NCI-H748 (cell line): ENCODE measurements at regions not wholly inside any gene's neighbourhood (a gene's known extent, or its start where the extent isn't known, plus 50 kb on each side); places are given as distances from the start of the nearest gene placed in this dataset.
A peak's percentile ranks its signal among the peaks of the same experiment; 100 is the strongest.
"Not testable (repeated sequence)": the region's sequence is repeated elsewhere in the genome, so short reads cannot be mapped to it uniquely, and the experiment has no call there.

Source experiments
- DNase-seq: peaks from one replicate; lab custom pipeline; 2025; ENCODE audit not compliant: unreplicated experiment; lab: John Stamatoyannopoulos, UW

DNA sequence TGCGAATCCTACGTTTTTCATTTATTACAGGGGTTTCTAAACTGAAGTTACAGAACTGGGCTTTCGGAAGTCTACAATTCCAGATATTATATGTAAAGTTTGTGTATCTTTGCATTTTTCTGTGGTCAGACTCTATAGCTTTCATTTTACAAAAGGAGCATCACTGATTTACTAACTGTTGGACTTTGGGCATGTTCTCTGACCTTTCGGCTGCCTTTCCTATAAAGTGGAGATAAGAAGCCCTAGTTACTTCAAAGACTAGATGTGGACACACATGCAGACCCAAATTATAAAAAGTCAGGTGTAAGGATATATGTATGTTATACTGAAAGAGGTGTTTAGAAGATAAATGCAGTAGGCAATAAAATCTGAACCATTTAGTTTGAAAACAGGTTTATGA is 126.6 kb upstream of the PRKCQ start:
- no peak for DNase-seq

DNA sequence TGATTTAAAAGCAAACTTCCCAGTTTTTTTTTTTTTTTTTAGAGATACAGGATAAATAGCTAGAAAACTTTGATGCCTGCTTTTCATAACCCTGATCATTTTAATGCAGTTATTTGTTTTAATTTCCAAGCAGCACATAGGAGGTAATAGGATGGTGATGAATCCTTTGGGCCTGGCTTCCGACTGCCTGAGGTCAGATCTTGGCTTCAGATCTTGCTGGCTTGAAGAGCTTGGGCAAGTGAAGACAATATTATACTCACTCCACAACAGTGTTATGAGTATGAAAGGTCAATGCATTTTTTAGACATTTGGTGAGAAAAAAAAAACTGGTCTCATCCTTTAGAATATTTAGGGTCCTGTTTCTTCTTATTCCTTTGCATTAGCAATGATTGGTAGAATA is 124.8 kb upstream of the PRKCQ start:
- no peak for DNase-seq

DNA sequence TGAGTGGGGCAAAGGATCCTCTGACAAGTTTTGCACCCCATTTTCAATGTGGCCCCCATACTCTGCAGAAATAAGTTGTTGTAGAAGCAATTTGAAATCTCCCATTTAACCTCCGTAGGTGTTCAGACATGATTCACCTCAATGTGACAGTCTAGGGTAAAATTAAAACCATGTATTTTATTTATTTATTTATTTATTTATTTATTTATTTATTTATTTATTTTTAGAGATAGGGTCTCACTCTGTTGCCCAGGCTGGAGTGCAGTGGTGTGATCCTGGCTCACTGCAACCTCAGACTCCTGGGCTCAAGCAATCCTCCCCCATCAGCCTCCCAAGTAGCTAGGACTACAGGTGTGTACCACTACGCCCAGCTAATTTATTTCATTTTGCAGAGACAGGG is 122.8 kb upstream of the PRKCQ start:
- not testable (repeated sequence) for DNase-seq

GRCh38 chr10:6702030-6702429 is 122.0 kb upstream of the PRKCQ start:
- no peak for DNase-seq

DNA sequence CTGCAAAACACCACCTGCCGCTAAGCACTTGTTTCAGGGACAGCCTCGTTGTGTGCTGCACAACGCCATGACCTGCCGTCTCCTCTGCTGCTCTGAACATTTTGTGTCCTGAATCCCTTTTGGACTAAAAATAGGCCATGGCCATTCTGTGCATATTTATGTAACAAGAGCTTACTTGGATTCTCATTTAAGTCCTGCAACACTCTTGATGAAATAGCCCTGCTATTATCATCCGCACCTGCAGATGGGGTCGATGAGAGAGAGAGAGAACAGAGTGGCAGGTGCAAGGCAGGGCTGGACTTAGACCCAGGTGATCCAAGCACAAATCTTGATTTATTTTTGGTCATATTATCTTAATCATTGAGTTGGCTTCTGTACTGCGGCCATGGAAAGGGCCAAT is 121.2 kb upstream of the PRKCQ start:
- DNase-seq: peak; percentile 11

- no peak for DNase-seq
Observed at GRCh38 chr10:6700066-6700465, 120.0 kb upstream of the PRKCQ start.

DNA sequence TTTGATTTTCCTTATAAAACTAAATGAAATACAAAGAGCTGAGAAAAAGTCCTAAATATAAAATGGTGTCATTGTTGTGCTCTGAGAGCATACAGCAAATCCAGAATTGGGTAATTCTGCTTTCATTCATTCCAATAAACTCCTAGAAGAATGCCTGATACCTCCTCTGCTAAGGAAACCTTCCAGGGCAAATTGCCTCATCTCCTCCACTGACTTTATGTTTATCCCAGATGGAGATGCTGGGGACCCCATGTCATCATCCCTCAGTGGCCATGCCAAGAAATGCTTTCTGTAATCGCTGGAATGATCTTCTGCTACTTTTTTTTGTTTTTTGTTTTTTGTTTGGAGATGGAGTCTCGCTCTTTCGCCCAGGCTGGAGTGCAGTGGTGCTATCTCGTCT is 119.3 kb upstream of the PRKCQ start:
- no peak for DNase-seq

DNA sequence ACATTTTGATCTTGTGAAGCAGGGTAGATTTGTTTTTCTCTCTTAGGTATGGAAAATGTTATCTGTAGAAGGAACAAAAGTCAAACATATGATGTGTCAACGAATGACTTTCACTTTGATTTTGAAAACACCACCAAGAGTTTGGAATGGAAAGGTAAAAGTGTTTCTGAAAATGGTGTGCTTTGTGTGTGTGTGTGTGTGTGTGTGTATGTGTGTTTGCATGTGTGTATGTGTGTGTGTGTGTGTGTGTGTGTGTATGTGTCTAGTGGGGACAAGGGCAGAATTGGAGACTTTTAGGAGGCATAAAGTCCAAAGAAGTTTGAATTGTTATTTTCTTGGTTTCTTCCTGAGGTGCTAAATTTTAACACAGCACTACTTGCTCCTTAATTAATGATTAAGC is 115.4 kb upstream of the PRKCQ start:
- no peak for DNase-seq

- no peak for DNase-seq
Observed at GRCh38 chr10:6694447-6695140, 114.5 kb upstream of the PRKCQ start.

GRCh38 chr10:6692856-6693255 is 112.8 kb upstream of the PRKCQ start:
- DNase-seq: no peak

DNA sequence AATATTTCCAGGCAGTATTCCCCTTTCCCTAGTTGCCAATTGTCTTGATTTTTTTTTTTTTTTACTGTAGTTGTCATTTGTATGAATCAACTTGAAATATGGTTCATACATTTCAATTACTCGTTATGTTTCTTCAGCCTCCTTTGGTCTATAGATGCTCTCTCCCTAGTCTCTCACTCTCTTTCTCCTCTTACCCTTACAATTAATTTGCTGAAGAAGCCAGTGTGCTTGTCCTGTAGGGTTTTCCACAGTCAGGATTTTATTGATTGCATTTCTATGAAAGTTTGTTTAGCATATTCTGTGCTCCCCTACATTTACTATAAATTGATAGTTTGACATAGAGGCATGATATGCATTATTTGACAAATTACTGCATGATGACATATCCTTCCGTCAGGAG is 112.0 kb upstream of the PRKCQ start:
- DNase-seq: no peak

- DNase-seq: no peak
Observed at GRCh38 chr10:6689036-6689435, 109.0 kb upstream of the PRKCQ start.

- DNase-seq: no peak
Observed at GRCh38 chr10:6680735-6681134, 100.7 kb upstream of the PRKCQ start.

- no peak for DNase-seq
Observed at GRCh38 chr10:6678956-6679355, 98.9 kb upstream of the PRKCQ start.

- peak; percentile 34 for DNase-seq
Observed at GRCh38 chr10:6678211-6678803, 98.2 kb upstream of the PRKCQ start.

- DNase-seq: not testable (repeated sequence)
Observed at GRCh38 chr10:6677129-6677528, 97.1 kb upstream of the PRKCQ start.

GRCh38 chr10:6674291-6674690 is 94.2 kb upstream of the PRKCQ start:
- no peak for DNase-seq

DNA sequence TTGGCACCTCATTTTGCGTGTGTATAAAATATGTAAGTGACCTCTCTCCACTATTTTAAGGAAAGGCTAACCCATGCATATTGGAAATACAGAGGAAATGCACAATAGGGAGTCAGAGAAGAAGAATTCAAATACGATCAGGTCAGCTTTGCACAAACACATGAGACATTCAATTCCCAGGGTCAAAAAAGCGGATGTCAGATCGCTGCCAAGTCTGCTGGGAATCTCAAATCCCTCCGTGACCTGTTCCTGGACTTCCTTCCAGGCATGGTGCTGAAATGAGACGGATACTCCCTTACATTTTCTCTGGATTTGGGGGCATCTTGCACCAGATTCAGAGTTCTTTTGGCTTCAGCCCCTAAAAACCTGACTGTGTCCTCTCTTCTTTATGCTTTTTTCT is 91.9 kb upstream of the PRKCQ start:
- no peak for DNase-seq

DNA sequence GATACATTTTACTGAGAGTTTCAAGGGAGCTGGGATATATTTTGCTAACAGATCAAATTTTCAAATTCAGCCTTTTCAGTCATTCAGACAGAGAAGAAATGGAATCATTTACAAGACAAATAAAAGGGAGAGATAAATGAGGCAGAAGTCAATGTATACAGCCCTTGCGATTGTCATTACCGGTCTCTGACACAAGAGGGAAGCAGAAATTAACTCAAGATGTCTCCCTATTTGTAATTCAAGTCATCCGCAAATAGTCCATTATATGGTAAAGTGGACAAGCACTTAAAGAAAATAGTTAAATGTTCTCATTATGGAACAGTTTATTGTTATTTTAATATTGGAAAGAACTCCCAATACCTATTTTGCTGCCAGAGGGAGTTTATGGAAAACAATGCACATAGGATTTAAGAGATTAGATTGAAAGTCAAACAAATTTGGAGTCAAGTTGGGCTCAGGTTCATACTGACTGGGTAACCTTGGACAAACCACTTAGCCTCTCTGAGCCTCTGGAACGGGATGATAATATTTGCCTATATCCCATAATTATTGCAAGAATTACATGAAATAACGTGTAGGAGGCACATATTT is 89.3 kb upstream of the PRKCQ start:
- peak; percentile 23 for DNase-seq

DNA sequence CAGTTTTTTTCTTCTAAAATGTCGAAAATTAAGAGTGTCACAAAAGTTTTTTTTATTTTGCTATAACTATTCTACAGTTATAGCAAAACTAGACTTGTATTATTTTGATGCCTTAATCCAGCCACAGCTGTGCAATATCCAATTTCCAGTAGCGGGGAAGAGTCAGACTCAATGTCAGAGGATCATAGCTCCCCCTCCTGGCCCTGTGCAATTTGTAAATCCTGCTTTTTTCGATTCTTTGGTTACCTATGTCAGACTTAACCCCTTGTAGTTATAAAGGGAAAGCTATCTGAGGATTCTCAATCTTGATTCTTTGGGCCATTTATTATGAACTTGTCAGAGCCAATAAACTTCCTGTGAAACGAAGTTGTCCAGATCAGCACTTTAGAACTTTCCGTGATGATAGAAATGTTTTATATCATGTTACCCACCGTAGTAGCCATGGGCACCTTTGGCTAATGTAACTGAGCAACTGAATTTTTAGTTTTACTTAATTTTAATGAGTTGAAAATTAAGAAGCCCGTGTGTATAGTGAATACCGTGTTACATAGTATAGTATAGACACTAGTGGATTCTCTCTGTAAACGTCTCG is 87.7 kb upstream of the PRKCQ start:
- peak; percentile 7 for DNase-seq

GRCh38 chr10:6667150-6667549 is 87.1 kb upstream of the PRKCQ start:
- DNase-seq: no peak

DNA sequence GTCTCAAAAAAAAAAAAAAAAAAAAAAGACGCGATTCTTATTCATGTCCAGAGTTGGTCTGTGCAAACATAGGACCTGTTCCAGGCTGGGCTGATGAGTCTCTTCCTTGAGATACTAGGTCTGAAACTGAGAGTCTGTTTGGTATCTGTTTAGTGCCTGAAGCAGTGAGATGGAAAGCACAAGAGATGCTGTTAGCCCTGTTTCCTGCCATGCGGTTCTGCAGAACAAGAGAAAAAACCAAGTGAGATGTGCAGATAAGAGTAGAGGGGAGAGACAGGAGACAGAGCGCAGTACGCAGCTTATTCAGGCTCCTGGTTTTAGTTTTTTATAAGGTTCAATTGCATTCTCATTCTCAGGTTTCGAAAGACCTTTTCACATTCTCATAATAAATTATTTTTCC is 85.8 kb upstream of the PRKCQ start:
- no peak for DNase-seq
